BJ (cell line): ENCODE measurements at regions not wholly inside any gene's neighbourhood (a gene's known extent, or its start where the extent isn't known, plus 50 kb on each side); places are given as distances from the start of the nearest gene placed in this dataset.

Experiments
- CTCF ChIA-PET: fragments of 350-600 bp; formaldehyde crosslinking; extraction: SDS; loops from one replicate; lab custom pipeline; 2021; ENCODE audit warnings: antibody characterized with exemption, inconsistent platforms; lab: Yijun Ruan, JAX
- POLR2A ChIA-PET: fragments of 300-600 bp; sonication (Branson Sonifier 250); formaldehyde crosslinking; extraction: SDS; loops from one replicate; lab custom pipeline; 2021; ENCODE audit warnings: antibody characterized with exemption; lab: Charles Lee
- DNase-seq: peaks from one replicate; pipeline ENCODE4 v3.0.0-alpha.2; 2011; ENCODE audit warnings: low read depth
- H3K27me3 ChIP-seq: 2 replicates; pipeline ENCODE4 v1.6.0; 2011; ENCODE audit warnings: low read length; ENCODE audit not compliant: control insufficient read depth, insufficient read depth
- H3K36me3 ChIP-seq: 2 replicates; pipeline ENCODE4 v1.5.1; 2011; ENCODE audit warnings: low read length; ENCODE audit not compliant: control insufficient read depth, insufficient read depth
- H3K4me3 ChIP-seq: 2 replicates; pipeline ENCODE4 v1.5.1; 2011; ENCODE audit warnings: low read depth, mild to moderate bottlenecking, control low read depth, low read length
- CTCF ChIP-seq: IDR thresholded peaks from 2 replicates; pipeline ENCODE4 v1.5.1; 2011; ENCODE audit warnings: low read depth, mild to moderate bottlenecking, control low read depth, inconsistent platforms, low read length, moderate library complexity; ENCODE audit not compliant: insufficient read depth

- no peaks in the 10 kb centered on the region for H3K36me3 ChIP-seq
- TF ChIP-seq CTCF = no peak
- no peaks in the 10 kb centered on the region for H3K27me3 ChIP-seq
- H3K4me3 ChIP-seq = no peak overlapping the region
- ChIA-PET CTCF (no interaction called here), POLR2A (no interaction called here)
- no peak for DNase-seq
These were observed 428.2 kb downstream of the ADAM29 start for GRCh38 chr4:175346376-175346775.

GRCh38 chr4:175350246-175350645 is 432.1 kb downstream of the ADAM29 start:
- Histone ChIP-seq H3K36me3 (no peaks in the 10 kb centered on the region), H3K4me3 (no peak overlapping the region), H3K27me3 (no peaks in the 10 kb centered on the region)
- no peak for DNase-seq
- CTCF ChIA-PET = no interaction called here
- POLR2A ChIA-PET = no interaction called here
- no peak for TF ChIP-seq CTCF

- ChIA-PET CTCF (no interaction called here), POLR2A (no interaction called here)
- no peak for TF ChIP-seq CTCF
- Histone ChIP-seq H3K4me3 (no peak overlapping the region), H3K36me3 (no peaks in the 10 kb centered on the region), H3K27me3 (no peaks in the 10 kb centered on the region)
- no peak for DNase-seq
These were observed 433.3 kb downstream of the ADAM29 start for GRCh38 chr4:175351473-175351872.

GRCh38 chr4:175369087-175369486 is 443.0 kb downstream of the GPM6A start:
- ChIA-PET CTCF (no interaction called here), POLR2A (no interaction called here)
- no peak for TF ChIP-seq CTCF
- Histone ChIP-seq H3K27me3 (no peaks in the 10 kb centered on the region), H3K4me3 (no peak overlapping the region), H3K36me3 (no peaks in the 10 kb centered on the region)
- DNase-seq = peak; percentile 24

GRCh38 chr4:175371091-175371490 is 441.0 kb downstream of the GPM6A start:
- POLR2A ChIA-PET = no interaction called here
- Histone ChIP-seq H3K4me3 (no peak overlapping the region), H3K27me3 (no peaks in the 10 kb centered on the region), H3K36me3 (no peaks in the 10 kb centered on the region)
- CTCF ChIA-PET = no interaction called here
- no peak for DNase-seq
- TF ChIP-seq CTCF = no peak
